ENCODE measurements at regions not wholly inside any gene's neighbourhood (a gene's known extent, or its start where the extent isn't known, plus 50 kb on each side); places are given as distances from the start of the nearest gene placed in this dataset.

DNA sequence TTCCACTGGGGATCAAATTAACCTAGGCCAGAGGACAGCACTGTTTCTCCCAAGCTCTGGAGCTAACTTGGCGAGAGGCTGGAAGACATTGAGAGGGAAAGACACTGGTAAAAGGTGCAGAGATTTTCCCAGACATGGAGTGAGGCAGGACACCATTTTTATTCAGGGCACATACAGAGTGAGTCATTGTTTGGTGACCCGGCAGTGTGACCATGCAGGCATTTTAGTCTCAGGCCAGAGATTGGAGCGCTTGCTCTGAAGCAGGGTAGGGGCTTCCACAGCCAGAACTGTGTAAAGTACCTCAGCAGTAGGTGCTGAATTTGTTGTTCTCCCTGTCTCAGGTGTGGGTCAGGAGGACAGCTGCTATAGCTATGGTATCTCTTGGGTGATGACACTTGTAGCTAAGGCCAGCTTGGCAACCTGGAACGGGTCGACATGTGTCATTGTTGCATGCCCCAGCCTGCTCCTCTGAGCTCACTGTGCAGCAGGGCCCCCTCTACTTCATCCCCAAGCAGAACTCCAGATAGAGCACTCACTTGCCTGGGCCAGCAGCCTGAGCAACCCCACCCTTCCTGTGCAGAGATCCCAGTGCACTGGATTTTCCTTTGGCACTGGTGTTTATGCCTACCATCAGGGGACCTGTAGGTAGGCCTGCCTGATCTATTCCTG is 79.8 kb upstream of the ATP8A1 start:
- Histone ChIP-seq H3K4me1 (ENCODE audit: control insufficient read depth in 1 of 2, insufficient read depth in 2 of 2, low read length in 2 of 2) (no peaks in the 10 kb centered on the region), H3K27ac (ENCODE audit: low read depth, low read length) (no peak overlapping the region), H2AFZ (ENCODE audit: low read depth, low read length, poor library complexity, severe bottlenecking) (no peak overlapping the region), H3K9me2 (ENCODE audit: insufficient read depth) (no peaks in the 10 kb centered on the region), H3K79me2 (ENCODE audit: insufficient read depth, low read length) (no peaks in the 10 kb centered on the region), H4K20me1 (ENCODE audit: insufficient read depth) (no peaks in the 10 kb centered on the region), H3K4me2 (ENCODE audit: low read length) (no peak overlapping the region), H3K36me3 (ENCODE audit: control insufficient read depth in 1 of 2, insufficient read depth in 2 of 2, low read length in 2 of 2) (no peaks in the 10 kb centered on the region), H3K9ac (ENCODE audit: low read length) (no peak overlapping the region), H3K27me3 (ENCODE audit: insufficient read depth, low read length) (no peaks in the 10 kb centered on the region), H3K9me3 (ENCODE audit: control insufficient read depth in 1 of 2, insufficient read depth in 1 of 2, low read depth in 1 of 2, low read length in 2 of 2) (no peaks in the 10 kb centered on the region), H3K4me3 (replicated peaks in 1 of 2; ENCODE audit: low read depth in 1 of 2, low read length in 2 of 2) (no peak overlapping the region)
- TF ChIP-seq YY1 (IDR thresholded peaks at IDR 0.05; ENCODE audit: extremely low read depth, insufficient replicate concordance, low read depth, low read length) (no peak), EZH2phosphoT487 (IDR thresholded peaks at IDR 0.05; ENCODE audit: borderline replicate concordance) (no peak), RAD21 (IDR thresholded peaks at IDR 0.05; ENCODE audit: low read depth) (no peak), ELF1 (IDR thresholded peaks at IDR 0.05; ENCODE audit: borderline replicate concordance, low read depth) (no peak), SIN3A (IDR thresholded peaks at IDR 0.05; ENCODE audit: low read depth) (no peak), CEBPB (IDR thresholded peaks at IDR 0.05; ENCODE audit: low read depth) (no peak), ZNF274 (IDR thresholded peaks at IDR 0.05; ENCODE audit: low read depth, low read length) (no peak), TCF7L2 (IDR thresholded peaks at IDR 0.05; ENCODE audit: borderline replicate concordance, extremely low read depth, insufficient read depth, insufficient read length) (no peak)
- TF ChIP-seq, protein P1, sequence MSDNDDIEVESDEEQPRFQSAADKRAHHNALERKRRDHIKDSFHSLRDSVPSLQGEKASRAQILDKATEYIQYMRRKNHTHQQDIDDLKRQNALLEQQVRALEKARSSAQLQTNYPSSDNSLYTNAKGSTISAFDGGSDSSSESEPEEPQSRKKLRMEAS (IDR thresholded peaks at IDR 0.05), result no peak
- TF ChIP-seq, protein P2, sequence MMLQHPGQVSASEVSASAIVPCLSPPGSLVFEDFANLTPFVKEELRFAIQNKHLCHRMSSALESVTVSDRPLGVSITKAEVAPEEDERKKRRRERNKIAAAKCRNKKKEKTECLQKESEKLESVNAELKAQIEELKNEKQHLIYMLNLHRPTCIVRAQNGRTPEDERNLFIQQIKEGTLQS (IDR thresholded peaks at IDR 0.05), result no peak
- TF ChIP-seq, protein P3, sequence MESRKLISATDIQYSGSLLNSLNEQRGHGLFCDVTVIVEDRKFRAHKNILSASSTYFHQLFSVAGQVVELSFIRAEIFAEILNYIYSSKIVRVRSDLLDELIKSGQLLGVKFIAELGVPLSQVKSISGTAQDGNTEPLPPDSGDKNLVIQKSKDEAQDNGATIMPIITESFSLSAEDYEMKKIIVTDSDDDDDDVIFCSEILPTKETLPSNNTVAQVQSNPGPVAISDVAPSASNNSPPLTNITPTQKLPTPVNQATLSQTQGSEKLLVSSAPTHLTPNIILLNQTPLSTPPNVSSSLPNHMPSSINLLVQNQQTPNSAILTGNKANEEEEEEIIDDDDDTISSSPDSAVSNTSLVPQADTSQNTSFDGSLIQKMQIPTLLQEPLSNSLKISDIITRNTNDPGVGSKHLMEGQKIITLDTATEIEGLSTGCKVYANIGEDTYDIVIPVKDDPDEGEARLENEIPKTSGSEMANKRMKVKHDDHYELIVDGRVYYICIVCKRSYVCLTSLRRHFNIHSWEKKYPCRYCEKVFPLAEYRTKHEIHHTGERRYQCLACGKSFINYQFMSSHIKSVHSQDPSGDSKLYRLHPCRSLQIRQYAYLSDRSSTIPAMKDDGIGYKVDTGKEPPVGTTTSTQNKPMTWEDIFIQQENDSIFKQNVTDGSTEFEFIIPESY (IDR thresholded peaks at IDR 0.05; ENCODE audit: extremely low read depth, insufficient replicate concordance, low read length), result no peak
- TF ChIP-seq, protein P4, sequence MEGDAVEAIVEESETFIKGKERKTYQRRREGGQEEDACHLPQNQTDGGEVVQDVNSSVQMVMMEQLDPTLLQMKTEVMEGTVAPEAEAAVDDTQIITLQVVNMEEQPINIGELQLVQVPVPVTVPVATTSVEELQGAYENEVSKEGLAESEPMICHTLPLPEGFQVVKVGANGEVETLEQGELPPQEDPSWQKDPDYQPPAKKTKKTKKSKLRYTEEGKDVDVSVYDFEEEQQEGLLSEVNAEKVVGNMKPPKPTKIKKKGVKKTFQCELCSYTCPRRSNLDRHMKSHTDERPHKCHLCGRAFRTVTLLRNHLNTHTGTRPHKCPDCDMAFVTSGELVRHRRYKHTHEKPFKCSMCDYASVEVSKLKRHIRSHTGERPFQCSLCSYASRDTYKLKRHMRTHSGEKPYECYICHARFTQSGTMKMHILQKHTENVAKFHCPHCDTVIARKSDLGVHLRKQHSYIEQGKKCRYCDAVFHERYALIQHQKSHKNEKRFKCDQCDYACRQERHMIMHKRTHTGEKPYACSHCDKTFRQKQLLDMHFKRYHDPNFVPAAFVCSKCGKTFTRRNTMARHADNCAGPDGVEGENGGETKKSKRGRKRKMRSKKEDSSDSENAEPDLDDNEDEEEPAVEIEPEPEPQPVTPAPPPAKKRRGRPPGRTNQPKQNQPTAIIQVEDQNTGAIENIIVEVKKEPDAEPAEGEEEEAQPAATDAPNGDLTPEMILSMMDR (IDR thresholded peaks at IDR 0.05 in 2 of 3, conservative IDR thresholded peaks at IDR 0.05 in 1 of 3; ENCODE audit: borderline replicate concordance in 1 of 3, insufficient read depth in 1 of 3, low read depth in 2 of 3, low read length in 2 of 3), result no peak
- ChIA-PET RAD21 (ENCODE audit: low non-redundant PET in 1 of 2, low total read pairs in 2 of 2, uncharacterized antibody in 2 of 2, unreplicated experiment in 2 of 2) (no interaction called here), POLR2A (no interaction called here), CTCF (no interaction called here)
- ATAC-seq, result no peak
- no TSS peak for BruUV-seq (replicated peaks)
- no peak for DNase-seq (ENCODE audit: low read depth, low spot score)
- intact Hi-C loops (cut with micrococcal nuclease), result no loop called here
